DMS114 treated with DMSO at 0.1 percent for 48 hours (cell line): ENCODE measurements at regions not wholly inside any gene's neighbourhood (a gene's known extent, or its start where the extent isn't known, plus 50 kb on each side); places are given as distances from the start of the nearest gene placed in this dataset.
"Not testable (repeated sequence)": the region's sequence is repeated elsewhere in the genome, so short reads cannot be mapped to it uniquely, and the experiment has no call there.

Source experiments
- DNase-seq: peaks from one replicate; lab custom pipeline; 2025; ENCODE audit not compliant: unreplicated experiment; lab: John Stamatoyannopoulos, UW

DNA sequence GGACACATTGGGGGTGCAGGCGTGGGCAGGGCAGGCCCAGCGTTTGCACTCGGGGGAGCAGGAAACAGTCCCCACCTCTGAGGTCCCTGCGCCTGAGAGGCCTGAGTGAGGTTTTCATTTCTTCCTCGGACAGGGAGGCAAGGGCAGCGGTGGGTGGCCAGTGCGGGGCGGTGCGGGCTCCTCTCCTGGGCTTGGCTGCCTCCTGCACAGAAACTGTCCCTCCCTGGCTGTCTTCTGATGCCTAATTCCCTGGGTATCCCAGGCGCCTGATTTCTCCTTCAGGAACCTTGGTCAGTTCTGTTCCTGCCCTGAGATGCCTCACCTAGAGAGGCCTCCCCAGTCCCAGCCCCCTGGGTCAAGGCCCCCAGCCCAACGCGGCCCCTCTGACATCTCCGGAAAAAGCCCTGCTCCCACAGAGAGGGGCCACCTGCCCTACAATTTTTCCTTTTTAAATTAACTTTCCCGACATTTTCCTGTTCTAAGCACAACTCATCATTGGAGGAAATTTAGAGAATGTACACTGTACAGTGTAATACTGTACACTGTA, 260.3 kb downstream of the ADGRD1 start:
- DNase-seq, result no peak

DNA sequence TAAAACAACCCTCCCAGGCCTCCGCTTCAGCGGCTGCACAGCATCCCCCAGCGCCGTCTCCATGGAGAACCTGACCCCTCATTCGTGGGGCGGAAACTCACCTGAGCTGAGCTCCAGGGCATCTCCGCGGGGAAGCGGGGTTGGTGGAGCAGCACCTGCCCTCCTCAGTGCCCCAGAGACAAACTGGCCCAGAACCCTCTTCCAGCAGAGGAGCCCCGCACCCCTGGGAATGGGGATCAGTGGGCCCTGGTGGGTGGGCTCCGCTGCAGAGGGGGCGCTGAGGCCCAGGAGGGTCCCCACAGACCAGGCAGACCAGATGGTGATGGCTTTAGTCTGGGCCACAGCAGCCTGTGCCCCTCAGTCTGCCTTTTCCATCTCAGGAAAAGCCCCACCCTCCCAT, 261.2 kb downstream of the ADGRD1 start:
- DNase-seq, result not testable (repeated sequence)

DNA sequence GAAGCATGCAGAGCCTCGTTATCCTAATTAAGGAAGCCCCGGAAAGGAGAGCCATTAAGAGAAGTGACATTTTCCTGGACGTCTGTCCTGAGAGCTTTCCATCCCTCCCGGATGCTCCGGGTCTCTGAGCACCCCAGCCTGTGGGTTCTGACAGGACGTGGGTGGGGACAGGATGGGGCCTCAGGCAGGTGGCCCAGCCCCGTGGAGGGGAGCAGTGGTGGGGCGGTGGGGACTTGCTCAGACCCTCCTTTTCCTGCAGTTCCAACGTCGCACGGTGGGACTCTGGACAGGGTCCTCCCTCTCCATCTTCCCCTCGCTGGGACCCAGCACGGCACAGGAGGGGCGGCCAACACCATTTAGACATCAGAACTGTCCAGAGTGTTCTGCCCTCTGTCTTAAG, 262.9 kb downstream of the ADGRD1 start:
- not testable (repeated sequence) for DNase-seq

DNA sequence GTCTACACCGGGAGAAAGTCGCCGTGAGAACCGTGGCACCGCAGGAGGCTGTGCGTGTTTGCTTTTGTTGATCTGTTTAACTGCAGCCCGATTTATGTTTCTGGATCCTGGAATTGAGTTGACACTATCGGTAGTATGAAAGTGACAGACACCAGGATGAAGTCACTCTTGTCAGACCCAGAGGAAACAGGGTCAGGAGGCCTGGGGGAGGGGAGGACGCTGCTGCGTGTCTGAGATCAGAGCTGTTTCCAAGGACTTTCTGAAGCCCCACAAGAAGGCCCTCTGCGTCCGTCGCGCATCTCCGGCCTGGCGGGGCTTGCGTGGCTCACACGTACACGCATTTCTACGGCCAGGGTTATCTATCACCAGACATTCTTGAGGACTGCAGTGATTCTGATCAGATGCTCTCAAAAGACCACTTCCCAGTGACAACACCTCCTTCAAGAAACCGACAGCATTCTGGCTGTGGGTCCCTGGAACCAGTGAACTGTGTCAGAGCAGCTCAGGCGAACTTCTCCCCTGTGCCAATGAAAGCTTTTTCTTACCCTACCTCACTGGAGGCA, 263.4 kb downstream of the ADGRD1 start:
- no peak for DNase-seq

- DNase-seq, result no peak
These were observed 264.6 kb downstream of the ADGRD1 start for GRCh38 chr12:131218026-131218922.

DNA sequence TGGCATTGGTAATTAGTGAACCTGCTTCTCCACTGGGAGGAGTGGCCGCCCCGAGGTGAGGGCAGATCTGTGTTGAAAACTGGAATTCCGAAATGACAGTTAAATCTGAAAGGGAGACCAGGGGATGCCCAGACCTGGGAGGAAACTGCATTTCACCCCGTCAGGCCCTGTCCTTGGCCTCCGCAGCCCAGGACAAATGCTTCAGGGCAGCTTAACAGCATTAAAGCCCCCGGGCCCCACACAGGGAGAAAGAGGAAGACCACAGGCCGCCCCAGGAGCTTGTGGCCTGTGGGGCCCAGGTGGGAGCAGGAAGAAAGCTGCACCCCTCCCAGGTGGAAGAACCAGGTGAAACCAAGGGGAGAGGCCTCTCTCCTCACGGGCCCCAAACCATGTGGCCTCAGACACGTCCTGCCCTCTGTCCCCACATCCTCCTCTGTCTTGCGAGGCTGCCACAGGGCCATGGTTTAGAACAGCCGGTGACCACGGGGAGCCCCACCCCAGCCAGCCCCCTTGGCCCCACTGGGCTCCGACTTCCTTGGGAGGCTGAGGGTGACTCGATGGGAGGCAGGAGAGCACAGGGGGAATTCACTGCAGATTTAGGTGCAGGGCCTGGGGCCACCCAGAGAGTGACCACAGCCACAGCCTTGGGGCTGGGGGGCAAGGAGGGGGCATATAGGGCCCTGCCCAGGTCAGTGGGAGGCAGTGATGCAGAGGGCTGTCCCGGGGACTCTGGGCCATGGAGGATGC, 265.4 kb downstream of the ADGRD1 start:
- DNase-seq, result no peak

GRCh38 chr12:131219670-131220330, 266.1 kb downstream of the ADGRD1 start:
- DNase-seq, result no peak

DNA sequence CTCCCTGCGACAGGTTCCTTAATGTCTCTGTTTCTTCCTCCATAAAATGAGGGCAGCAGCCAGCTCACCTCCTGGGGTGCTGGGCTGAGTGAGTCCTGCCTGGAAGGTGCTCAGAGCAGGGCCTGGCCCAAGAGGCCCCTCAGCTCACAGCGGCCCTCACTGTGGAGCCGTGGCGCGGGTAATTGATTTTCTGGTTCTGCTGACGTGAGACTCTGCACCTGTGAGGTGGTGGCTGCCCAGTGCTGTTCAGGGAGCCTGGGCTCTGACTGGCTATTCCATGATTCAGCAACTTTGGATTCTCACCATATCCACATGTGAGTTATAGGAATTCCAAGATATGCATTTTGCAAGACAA, 266.6 kb downstream of the ADGRD1 start:
- no peak for DNase-seq

DNA sequence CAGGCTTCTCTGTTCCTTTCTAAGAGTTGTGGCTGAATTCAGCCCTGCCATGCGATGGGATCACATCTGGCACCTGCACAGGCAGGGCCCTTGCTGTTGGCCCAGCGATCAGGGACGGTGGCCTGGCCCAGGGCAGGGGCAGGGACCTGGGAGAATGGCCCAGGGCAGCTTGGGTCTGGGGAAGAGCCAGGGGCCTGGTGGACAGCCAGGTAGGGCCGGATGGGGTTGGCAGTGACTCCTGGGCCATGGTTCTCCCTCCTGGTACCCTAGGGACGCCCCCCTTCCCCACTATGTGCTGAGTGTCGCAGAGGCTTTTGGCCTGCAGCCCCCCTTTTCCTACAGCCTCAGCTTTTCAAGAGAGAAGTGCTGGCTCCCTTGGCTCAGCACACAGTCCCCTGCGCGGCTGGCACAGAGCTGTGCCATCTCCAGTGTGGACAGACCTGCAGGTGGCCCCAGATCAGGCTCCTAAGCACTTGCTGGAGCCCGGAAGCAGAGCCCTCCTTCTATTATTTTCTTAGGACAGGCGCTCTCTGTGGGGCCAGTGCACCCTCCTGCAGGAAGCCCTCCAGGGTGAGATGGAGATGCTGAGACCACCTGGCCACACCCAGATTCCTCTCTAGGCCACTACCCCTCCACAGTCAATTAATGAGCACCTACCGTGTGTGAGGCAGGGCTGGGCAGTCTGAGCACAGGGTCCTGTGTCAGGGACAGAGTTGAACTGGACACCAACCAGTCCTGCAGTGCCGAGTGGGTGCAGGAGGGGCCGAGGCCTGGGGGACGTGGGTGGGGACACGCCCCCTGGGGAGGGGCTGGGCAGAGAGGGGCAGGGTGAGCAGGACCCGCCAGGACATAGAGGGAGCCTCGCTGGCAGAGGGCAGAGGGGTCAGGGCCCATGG, 267.6 kb downstream of the ADGRD1 start:
- DNase-seq, result no peak

DNA sequence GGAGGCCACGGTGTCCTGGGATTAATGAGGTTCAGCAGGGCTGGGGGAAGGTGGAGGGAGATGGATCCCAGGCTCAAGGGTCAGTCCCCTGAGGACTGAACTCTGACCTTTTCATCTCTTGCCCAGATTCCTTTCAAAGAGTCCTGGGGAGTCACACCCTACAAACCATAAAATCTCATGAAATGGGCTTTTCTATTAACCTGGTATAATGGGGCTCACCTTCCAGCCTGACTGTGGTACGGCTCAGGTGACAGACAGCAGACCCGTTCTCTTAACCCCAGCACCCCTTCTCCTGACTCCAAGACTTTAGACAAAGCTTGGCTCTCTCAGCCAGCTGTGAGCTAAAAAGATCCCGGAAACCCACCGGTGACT, 268.2 kb downstream of the ADGRD1 start:
- DNase-seq, result no peak

DNA sequence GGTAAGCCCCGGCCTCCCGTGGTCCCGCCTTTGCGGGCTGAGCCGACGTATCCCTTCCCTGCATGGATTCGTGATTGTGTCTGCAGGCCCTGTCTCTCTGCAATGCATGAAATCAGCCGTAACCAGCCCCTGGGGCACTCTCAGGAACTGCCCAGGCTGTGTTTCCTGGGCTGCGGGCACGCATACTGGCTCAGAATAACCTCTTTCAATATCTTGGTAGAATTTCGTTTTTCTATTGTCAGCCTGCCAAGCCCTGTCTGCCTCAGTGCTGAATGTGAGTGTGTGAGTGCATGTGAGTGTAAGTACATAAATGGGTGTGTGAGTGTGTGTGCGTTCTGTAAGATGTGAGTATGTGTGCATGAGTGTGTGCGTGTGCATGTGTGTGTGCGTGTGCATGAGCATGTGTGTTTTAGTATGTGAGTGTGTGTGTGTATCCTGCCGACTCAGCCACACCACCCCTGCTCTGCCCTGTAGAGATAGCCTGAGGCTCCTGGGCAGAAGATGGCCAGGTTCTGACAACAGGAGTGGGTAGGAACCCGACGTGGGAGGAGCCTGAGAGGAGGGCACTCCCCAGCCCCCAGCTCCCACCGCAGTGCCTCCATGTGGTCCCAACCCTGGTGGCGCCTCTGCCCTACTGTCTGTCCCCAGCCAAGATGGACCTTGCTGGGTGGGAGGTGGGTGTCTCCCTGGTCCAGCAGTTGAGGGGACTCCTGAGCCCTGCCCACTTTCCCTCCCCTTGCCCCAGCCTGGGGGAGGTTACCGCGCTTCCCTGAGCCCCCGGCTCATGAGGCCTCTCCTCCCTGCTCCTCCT, 268.8 kb downstream of the ADGRD1 start:
- DNase-seq, result no peak

DNA sequence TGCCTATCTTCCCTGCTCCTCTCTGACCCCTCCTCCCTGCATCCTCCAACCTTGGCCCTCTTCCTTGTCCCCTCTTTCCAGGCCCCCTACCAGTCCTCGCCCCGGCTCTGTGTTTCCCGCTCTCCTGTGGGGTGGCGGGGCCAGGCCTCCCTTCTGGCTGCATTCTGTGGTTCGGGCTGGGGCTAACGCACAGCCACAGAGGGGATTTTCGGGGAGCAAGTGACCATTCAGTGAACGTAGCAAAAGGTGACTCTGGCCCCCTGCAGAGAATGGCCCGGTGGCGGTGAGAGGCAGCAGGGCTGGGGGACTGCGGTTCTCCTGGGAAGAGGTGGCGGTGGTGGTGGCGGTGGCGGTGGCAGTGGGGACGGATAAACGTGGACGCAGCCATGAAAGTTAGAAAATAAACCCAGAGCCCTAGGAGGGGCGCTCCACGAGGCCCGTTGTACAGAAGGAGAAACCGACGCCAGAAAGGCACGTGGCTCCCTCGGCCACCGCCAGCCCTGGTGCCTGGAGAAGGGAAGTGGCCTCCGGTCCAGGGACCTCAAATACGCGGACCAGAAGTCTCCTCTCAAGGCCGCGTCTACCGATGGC, 269.6 kb downstream of the ADGRD1 start:
- no peak for DNase-seq

GRCh38 chr12:131223791-131224225, 270.1 kb downstream of the ADGRD1 start:
- DNase-seq, result no peak

GRCh38 chr12:131224226-131225065, 270.7 kb downstream of the ADGRD1 start:
- not testable (repeated sequence) for DNase-seq

- DNase-seq, result not testable (repeated sequence)
These were observed 271.3 kb downstream of the ADGRD1 start for GRCh38 chr12:131225066-131225380.

- DNase-seq, result no peak
These were observed 272.9 kb downstream of the ADGRD1 start for GRCh38 chr12:131226345-131227265.

GRCh38 chr12:131227641-131228040, 273.9 kb downstream of the ADGRD1 start:
- DNase-seq, result not testable (repeated sequence)
